ENCODE measurements at regions not wholly inside any gene's neighbourhood (a gene's known extent, or its start where the extent isn't known, plus 50 kb on each side); places are given as distances from the start of the nearest gene placed in this dataset.
A peak's percentile ranks its signal among the peaks of the same experiment; 100 is the strongest.

DNA sequence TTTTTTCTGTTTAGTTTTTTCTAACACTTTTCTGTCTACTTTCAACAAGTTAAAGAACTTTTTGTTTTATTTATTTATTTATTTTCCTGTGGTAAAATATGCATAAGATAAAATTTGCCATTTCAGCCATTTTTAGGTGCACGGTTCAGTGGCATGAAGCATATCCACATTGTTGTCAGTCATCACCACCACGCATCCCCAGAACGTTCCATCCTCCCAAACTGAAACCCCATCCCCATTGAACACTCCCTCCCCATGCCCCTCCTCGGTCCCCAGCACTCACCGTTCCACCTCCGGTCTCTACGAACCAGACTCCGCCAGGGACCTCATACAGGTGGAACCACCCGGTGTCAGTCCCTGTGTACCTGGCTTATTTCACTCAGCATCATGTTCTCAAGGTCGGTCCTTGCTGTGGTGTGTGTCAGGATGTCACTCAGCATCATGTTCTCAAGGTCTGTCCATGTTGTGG is 118.1 kb downstream of the SIK1 start:
- Histone ChIP-seq H3K27me3 (ENCODE audit: control insufficient read depth in 2 of 2, insufficient read depth in 2 of 2, low read length in 2 of 2) (no peaks in the 10 kb centered on the region), H3K36me3 (ENCODE audit: control insufficient read depth in 2 of 2, insufficient read depth in 2 of 2, low read length in 2 of 2) (no peaks in the 10 kb centered on the region), H3K27ac (ENCODE audit: low read depth in 2 of 2, low read length in 2 of 2) (no peak overlapping the region), H3K4me1 (ENCODE audit: control insufficient read depth in 2 of 2, insufficient read depth in 2 of 2, low read length in 2 of 2) (peaks cover 19% of the 10 kb centered on the region in 2 donors), H3K4me3 (ENCODE audit: low read length in 2 of 2) (no peak overlapping the region), H3K9me3 (ENCODE audit: control insufficient read depth in 2 of 2, low read length in 2 of 2) (no peaks in the 10 kb centered on the region), H3K9ac (ENCODE audit: low read depth in 1 of 2, low read length in 2 of 2) (no peak overlapping the region)

DNA sequence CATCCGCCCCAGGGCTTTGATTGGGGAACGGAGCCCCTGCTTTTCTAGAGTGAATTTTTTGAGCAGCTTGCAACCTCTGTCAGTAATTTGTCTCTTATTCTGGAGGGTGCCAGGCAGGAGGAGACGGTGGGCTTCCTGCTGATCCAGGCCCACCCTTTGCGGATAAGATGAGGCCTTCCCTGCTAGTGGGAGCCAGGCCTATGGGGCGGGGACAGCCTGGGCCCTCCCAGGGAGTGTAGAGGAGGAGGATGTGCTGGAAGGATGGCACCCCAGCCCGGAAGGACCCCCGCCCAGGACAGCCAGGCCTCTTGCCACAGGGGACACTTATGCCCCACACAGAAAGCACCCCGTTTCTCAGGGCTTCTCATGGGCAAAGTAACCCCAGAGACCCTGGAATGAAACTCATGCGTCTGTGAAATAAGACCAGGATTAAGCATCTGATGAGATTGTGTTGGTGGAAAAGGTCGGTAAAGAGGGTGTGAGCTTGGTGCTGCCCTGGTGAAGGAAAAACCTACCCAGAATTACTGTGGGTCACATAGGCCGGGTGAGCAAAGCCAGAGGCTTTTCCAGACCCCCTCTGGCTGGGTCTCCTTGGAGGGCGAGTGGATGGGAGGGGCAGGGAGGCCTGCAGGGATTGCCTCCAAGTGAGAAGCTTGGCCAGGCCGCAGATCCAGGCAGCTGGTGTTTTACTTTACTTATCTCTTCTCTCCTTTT is 118.7 kb downstream of the SIK1 start:
- Histone ChIP-seq H3K27me3 (ENCODE audit: control insufficient read depth in 2 of 2, insufficient read depth in 2 of 2, low read length in 2 of 2) (no peaks in the 10 kb centered on the region), H3K9me3 (ENCODE audit: control insufficient read depth in 2 of 2, low read length in 2 of 2) (no peaks in the 10 kb centered on the region), H3K27ac (ENCODE audit: low read depth in 2 of 2, low read length in 2 of 2) (no peak overlapping the region), H3K4me3 (ENCODE audit: low read length in 2 of 2) (no peak overlapping the region), H3K9ac (ENCODE audit: low read depth in 1 of 2, low read length in 2 of 2) (no peak overlapping the region), H3K4me1 (ENCODE audit: control insufficient read depth in 2 of 2, insufficient read depth in 2 of 2, low read length in 2 of 2) (peaks cover 17 to 19% of the 10 kb centered on the region in 2 donors), H3K36me3 (ENCODE audit: control insufficient read depth in 2 of 2, insufficient read depth in 2 of 2, low read length in 2 of 2) (no peaks in the 10 kb centered on the region)

DNA sequence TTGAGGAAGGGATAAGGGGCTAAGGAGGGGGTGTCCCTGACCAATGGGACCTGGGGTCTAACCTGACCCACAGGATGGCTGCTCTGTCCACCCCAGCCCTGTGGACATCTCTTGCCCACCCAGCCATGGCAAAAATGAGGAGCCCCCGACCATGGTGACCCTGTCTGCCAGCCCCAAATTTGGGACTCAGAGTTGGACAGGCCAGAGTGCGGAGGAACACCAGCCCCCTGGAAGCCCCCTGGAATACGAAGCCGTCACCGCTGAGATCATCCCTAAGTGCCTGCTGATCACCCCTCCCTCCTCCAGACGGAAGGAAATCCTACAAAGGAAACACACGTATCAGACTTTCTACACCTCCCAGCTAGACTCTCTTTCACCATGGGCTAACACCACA is 119.3 kb downstream of the SIK1 start:
- H3K27me3 ChIP-seq (ENCODE audit: control insufficient read depth in 2 of 2, insufficient read depth in 2 of 2, low read length in 2 of 2), result no peaks in the 10 kb centered on the region
- H3K9ac ChIP-seq (ENCODE audit: low read depth in 1 of 2, low read length in 2 of 2), result no peak overlapping the region
- peaks cover 15 to 17% of the 10 kb centered on the region in 2 donors for H3K4me1 ChIP-seq (ENCODE audit: control insufficient read depth in 2 of 2, insufficient read depth in 2 of 2, low read length in 2 of 2)
- H3K27ac ChIP-seq (ENCODE audit: low read depth in 2 of 2, low read length in 2 of 2), result peak overlapping the region in 1 of 2 donors; percentile 68
- H3K4me3 ChIP-seq (ENCODE audit: low read length in 2 of 2), result no peak overlapping the region
- no peaks in the 10 kb centered on the region for H3K9me3 ChIP-seq (ENCODE audit: control insufficient read depth in 2 of 2, low read length in 2 of 2)
- H3K36me3 ChIP-seq (ENCODE audit: control insufficient read depth in 2 of 2, insufficient read depth in 2 of 2, low read length in 2 of 2), result no peaks in the 10 kb centered on the region

DNA sequence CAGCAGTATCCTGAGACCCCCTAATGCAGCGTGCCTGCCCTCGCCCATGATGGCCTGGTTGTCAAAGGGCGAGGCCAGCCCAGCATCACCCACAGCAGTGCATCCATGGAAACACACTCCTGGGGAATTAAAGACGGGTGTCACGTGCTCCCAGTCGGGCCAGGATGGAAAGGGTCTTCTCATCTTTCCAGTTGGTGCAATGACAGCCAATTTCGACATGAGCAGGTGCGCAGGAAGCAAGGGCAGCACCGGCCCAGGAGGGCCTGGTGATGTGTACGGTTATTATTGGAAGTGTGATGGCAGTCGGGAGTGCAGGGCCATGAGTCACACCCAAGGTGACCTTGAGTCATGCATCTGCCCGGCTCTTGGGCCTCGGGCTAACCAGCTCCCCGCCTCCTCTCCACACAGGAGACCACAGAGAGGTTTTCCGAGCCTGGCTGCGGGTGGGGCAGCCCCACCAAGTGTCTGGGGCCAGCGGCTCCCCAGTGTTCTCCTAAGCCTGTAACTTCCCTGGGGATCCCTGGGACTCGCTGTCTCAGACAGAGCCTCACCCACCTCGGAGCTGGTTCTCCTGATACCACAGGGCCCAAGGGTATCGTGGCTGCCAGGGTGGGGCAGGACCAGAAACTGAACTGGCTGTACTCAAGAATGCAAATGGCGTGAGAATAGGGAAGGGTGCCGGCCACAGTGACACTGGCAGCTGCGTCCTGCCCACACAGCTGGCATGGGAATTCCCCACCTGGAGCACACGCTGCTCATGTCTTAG is 119.8 kb downstream of the SIK1 start:
- Histone ChIP-seq H3K9ac (ENCODE audit: low read depth in 1 of 2, low read length in 2 of 2) (no peak overlapping the region), H3K4me1 (ENCODE audit: control insufficient read depth in 2 of 2, insufficient read depth in 2 of 2, low read length in 2 of 2) (peaks cover 12% of the 10 kb centered on the region in 2 donors), H3K27ac (ENCODE audit: low read depth in 2 of 2, low read length in 2 of 2) (peak overlapping the region; percentile 34 to 68), H3K27me3 (ENCODE audit: control insufficient read depth in 2 of 2, insufficient read depth in 2 of 2, low read length in 2 of 2) (no peaks in the 10 kb centered on the region), H3K4me3 (ENCODE audit: low read length in 2 of 2) (no peak overlapping the region), H3K36me3 (ENCODE audit: control insufficient read depth in 2 of 2, insufficient read depth in 2 of 2, low read length in 2 of 2) (no peaks in the 10 kb centered on the region), H3K9me3 (ENCODE audit: control insufficient read depth in 2 of 2, low read length in 2 of 2) (no peaks in the 10 kb centered on the region)

DNA sequence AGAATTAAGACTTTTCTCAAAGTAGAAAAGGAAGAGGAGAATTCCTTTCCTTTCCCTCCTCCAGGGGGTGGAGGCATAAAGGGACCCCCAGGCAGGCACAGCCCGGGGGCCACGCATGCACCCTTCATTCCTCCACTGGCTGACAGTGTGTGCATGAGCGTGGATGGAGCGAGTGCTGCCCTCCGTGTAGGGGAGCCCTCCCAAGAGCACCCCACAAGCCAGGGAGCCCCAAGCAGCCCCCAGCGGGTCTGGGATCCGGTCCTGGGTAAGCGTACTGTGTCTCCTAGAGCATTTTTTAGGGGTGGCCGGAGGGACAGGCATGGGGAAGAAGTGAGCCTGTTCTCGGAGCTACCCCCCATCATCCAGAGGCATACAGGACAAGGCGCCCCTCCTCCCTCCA is 120.5 kb downstream of the SIK1 start:
- Histone ChIP-seq H3K4me3 (ENCODE audit: low read length in 2 of 2) (no peak overlapping the region), H3K4me1 (ENCODE audit: control insufficient read depth in 2 of 2, insufficient read depth in 2 of 2, low read length in 2 of 2) (peaks cover 5% of the 10 kb centered on the region in 2 donors), H3K27ac (ENCODE audit: low read depth in 2 of 2, low read length in 2 of 2) (peak overlapping the region; percentile 34 to 68), H3K27me3 (ENCODE audit: control insufficient read depth in 2 of 2, insufficient read depth in 2 of 2, low read length in 2 of 2) (no peaks in the 10 kb centered on the region), H3K9ac (ENCODE audit: low read depth in 1 of 2, low read length in 2 of 2) (no peak overlapping the region), H3K9me3 (ENCODE audit: control insufficient read depth in 2 of 2, low read length in 2 of 2) (no peaks in the 10 kb centered on the region), H3K36me3 (ENCODE audit: control insufficient read depth in 2 of 2, insufficient read depth in 2 of 2, low read length in 2 of 2) (no peaks in the 10 kb centered on the region)

DNA sequence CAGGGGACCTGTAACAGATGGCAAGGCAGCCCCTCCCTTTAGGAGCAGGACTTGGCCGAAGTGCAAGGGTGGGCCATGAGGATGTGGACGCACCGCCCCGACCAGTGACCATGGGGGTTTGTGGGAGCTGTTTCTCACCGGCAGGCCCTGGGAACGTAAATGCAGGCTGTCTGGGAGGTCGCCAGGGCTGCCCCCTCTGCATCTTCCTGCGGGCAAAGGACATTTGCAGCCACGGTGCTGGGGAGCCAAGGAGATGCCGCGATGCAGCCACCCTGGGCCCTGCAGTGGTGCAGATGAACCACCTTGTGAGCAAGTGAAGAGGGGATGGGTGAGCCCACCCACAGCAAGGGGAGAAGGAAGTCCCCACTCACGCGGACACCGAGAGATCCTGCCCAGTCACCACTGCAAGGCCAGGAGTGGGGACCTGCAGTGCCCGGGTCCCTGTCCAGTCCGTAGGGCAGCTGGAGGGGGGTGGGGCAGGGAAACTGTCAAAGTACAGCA is 121.1 kb downstream of the SIK1 start:
- Histone ChIP-seq H3K4me3 (ENCODE audit: low read length in 2 of 2) (no peak overlapping the region), H3K27me3 (ENCODE audit: control insufficient read depth in 2 of 2, insufficient read depth in 2 of 2, low read length in 2 of 2) (no peaks in the 10 kb centered on the region), H3K9me3 (ENCODE audit: control insufficient read depth in 2 of 2, low read length in 2 of 2) (no peaks in the 10 kb centered on the region), H3K9ac (ENCODE audit: low read depth in 1 of 2, low read length in 2 of 2) (no peak overlapping the region), H3K4me1 (ENCODE audit: control insufficient read depth in 2 of 2, insufficient read depth in 2 of 2, low read length in 2 of 2) (peaks cover under 1% of the 10 kb centered on the region in 2 donors), H3K27ac (ENCODE audit: low read depth in 2 of 2, low read length in 2 of 2) (peak overlapping the region in 1 of 2 donors; percentile 68), H3K36me3 (ENCODE audit: control insufficient read depth in 2 of 2, insufficient read depth in 2 of 2, low read length in 2 of 2) (no peaks in the 10 kb centered on the region)

DNA sequence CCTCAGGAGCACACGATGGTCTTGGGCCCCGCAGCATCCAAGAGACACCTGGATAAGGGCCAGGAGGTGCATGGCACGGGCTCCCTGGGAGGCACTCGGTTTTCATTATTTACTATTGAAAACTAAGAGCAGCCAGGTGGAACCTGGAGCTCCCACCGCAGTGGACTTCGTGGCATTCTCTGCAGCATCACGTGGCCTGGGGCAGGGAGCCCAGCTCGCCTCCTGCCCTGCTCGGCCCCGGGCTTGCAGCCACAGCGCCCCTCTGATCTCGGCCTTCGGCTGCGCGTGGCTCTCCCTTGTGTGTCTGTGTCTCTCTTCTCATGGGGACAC is 121.6 kb downstream of the SIK1 start:
- no peaks in the 10 kb centered on the region for H3K9me3 ChIP-seq (ENCODE audit: control insufficient read depth in 2 of 2, low read length in 2 of 2)
- H3K9ac ChIP-seq (ENCODE audit: low read depth in 1 of 2, low read length in 2 of 2), result no peak overlapping the region
- no peaks in the 10 kb centered on the region for H3K36me3 ChIP-seq (ENCODE audit: control insufficient read depth in 2 of 2, insufficient read depth in 2 of 2, low read length in 2 of 2)
- no peaks in the 10 kb centered on the region for H3K4me1 ChIP-seq (ENCODE audit: control insufficient read depth in 2 of 2, insufficient read depth in 2 of 2, low read length in 2 of 2)
- H3K4me3 ChIP-seq (ENCODE audit: low read length in 2 of 2), result no peak overlapping the region
- H3K27ac ChIP-seq (ENCODE audit: low read depth in 2 of 2, low read length in 2 of 2), result no peak overlapping the region
- H3K27me3 ChIP-seq (ENCODE audit: control insufficient read depth in 2 of 2, insufficient read depth in 2 of 2, low read length in 2 of 2), result no peaks in the 10 kb centered on the region

DNA sequence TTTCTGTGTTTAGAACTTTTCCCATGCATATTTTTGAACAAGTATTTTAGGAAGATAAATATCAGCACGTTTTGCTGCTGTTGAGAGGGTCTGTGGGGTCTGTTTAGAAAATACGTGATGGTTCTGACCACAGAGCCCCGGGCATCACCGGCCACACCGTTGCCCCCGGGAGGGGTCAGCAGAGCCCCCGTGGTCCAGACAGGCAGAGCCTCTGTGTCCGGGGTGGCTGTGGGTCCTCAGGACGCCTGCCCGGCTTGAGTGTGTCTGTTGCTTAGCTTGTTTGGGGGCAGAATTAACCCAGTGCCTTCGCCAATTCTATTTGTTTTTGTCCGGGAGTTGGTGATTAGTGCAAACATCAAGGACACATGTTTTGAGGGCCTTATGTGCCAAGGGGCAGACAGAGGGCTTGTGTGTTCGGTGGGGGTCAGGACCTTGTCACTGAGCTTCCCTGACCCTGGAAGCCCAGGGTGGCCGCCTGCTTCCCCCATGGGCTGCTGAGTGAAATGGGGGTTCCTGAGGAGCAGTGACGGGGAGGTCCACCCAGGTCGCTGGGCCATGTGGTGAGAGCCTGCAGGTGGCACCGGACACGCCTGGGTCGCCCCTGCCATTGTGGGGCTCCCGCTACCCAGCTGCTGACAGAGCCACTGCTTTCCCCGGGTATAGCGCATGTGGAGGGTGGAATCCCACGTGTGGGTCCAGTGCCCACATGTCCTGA is 122.2 kb downstream of the SIK1 start:
- Histone ChIP-seq H3K9ac (ENCODE audit: low read depth in 1 of 2, low read length in 2 of 2) (no peak overlapping the region), H3K27me3 (ENCODE audit: control insufficient read depth in 2 of 2, insufficient read depth in 2 of 2, low read length in 2 of 2) (no peaks in the 10 kb centered on the region), H3K4me1 (ENCODE audit: control insufficient read depth in 2 of 2, insufficient read depth in 2 of 2, low read length in 2 of 2) (no peaks in the 10 kb centered on the region), H3K4me3 (ENCODE audit: low read length in 2 of 2) (no peak overlapping the region), H3K9me3 (ENCODE audit: control insufficient read depth in 2 of 2, low read length in 2 of 2) (no peaks in the 10 kb centered on the region), H3K36me3 (ENCODE audit: control insufficient read depth in 2 of 2, insufficient read depth in 2 of 2, low read length in 2 of 2) (no peaks in the 10 kb centered on the region), H3K27ac (ENCODE audit: low read depth in 2 of 2, low read length in 2 of 2) (no peak overlapping the region)

DNA sequence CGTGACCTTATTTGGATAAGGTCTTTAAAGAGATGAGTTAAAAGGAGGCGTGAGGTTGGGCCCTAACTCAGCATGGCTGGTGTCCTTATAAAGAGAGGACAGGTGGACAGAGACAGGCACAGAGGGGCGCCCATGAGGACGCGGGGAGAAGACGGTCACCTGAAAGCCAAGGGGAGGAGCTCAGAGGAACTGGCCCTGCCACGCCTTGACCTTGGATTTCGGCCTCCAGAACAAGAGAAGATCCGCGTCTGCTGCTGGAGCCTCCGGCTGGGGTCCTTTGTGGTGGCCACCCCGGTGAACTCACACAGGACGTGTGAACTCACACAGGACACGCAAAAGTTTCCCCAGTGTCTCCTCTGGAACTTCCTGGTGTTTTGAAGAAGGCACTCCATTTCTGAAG is 122.7 kb downstream of the SIK1 start:
- no peak overlapping the region for H3K27ac ChIP-seq (ENCODE audit: low read depth in 2 of 2, low read length in 2 of 2)
- no peaks in the 10 kb centered on the region for H3K9me3 ChIP-seq (ENCODE audit: control insufficient read depth in 2 of 2, low read length in 2 of 2)
- no peak overlapping the region for H3K9ac ChIP-seq (ENCODE audit: low read depth in 1 of 2, low read length in 2 of 2)
- H3K27me3 ChIP-seq (ENCODE audit: control insufficient read depth in 2 of 2, insufficient read depth in 2 of 2, low read length in 2 of 2), result no peaks in the 10 kb centered on the region
- no peaks in the 10 kb centered on the region for H3K4me1 ChIP-seq (ENCODE audit: control insufficient read depth in 2 of 2, insufficient read depth in 2 of 2, low read length in 2 of 2)
- H3K4me3 ChIP-seq (ENCODE audit: low read length in 2 of 2), result no peak overlapping the region
- no peaks in the 10 kb centered on the region for H3K36me3 ChIP-seq (ENCODE audit: control insufficient read depth in 2 of 2, insufficient read depth in 2 of 2, low read length in 2 of 2)

Data from mucosa of rectum (tissue), 2 donors.